GM18868 (cell line): ENCODE measurements at regions not wholly inside any gene's neighbourhood (a gene's known extent, or its start where the extent isn't known, plus 50 kb on each side); places are given as distances from the start of the nearest gene placed in this dataset.
"Not testable (repeated sequence)": the region's sequence is repeated elsewhere in the genome, so short reads cannot be mapped to it uniquely, and the experiment has no call there.

Experiments used
- ATAC-seq: cut with Tn5 transposase; IDR thresholded peaks from one replicate; pipeline ENCODE4 v1.9.1; 2021; ENCODE audit warnings: mild to moderate bottlenecking, moderate library complexity; ENCODE audit not compliant: unreplicated experiment

DNA sequence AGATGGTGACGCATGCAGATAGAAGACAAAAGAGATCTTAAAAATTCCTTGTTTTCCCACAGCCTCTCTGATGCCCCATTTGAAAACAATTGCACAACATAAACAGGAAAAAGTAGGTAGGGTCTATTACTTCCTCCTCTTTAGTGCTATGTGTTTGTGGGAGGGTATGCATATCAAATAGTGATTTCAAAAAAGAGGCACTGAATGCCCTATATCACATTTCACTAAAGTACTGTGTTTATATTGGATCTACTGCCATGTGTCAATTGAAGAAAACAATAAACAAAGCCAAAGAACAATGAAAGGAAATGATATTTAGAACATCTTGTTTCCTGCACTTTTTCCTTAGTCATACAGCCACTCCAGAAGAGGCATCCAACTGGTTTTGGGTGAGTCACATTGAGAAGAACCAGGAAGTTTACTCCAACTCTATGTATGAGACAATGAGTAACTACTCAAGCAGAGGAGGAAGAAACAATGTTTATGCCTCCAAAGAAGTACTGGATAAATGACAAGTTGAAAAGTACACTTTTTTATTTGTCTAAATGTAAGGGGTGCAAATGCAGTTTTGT is 583.6 kb downstream of the FBXO15 start:
- no peak for ATAC-seq

DNA sequence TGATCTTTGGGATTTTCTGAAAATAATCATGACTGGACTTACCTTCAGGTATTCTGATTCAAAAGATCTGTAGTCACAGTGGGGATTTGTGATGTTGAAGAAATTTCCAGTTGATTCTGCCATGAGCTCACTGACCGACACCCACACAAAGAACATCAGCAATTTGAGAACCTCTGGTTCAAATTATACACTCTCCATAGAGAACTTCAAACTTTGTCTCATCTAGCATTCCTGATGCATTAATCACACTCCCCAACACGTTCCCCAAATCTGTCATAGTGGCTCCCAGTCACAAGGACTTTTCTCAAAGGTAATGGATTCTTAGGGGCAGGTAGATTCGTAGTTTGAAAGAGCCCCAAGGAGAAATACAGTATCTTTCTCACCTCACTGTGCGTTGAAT is 584.3 kb downstream of the FBXO15 start:
- no peak for ATAC-seq

DNA sequence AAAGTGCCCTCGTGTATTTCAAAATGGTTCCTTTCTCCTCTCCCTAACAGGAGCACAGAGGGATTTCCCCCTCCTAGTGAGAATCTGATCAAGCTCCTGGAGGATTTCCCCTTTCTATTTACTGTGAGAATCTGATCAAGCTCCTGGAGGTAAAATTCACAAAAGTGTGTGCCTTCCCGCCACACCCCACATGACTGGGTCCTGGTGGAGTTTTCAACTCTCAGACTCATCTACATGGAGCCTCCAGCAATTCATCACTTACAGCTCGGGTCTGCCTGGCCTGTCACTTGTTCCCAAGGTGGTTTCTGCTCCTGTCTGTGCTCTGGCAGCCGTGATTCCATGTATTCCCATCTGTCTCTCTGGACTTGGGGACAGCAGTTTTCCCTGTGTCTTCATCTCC is 590.7 kb downstream of the FBXO15 start:
- ATAC-seq: no peak

DNA sequence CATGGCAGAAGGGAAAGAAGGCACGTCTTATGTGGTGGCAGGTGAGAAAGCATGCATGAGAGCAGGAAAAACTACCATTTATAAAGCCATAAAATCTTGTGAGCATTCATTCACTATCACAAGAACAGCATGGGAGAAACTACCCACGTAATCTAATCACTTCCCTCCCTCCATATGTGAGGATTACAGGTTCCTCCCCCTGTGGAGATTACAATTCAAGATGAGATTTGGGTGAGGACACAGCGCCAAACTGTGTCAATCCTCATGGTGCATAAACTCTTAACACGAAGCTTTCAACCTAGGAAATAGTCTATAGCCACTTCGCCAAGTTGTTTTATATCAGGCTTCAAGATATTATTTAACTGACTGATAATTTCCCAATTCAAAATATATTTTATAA is 595.5 kb downstream of the FBXO15 start:
- ATAC-seq: no peak

DNA sequence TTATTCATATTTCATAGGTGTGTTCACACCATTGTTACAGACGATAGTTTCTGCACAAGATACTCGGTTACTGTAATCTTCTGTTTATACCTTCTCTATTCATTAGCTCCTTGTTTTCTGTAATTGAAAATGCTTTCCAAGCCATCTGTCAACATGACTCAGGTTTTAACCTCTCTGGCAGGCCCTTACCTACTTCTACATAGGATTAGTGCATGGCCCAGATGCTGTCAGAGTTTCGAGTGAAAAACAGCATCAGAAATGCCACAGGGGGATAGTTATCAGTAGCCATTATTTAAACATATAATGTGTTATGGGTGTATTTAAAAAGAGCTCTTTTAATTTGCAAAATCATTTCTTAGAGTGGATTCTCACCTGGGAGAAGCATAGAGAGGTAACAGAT is 596.4 kb downstream of the FBXO15 start:
- ATAC-seq: no peak

DNA sequence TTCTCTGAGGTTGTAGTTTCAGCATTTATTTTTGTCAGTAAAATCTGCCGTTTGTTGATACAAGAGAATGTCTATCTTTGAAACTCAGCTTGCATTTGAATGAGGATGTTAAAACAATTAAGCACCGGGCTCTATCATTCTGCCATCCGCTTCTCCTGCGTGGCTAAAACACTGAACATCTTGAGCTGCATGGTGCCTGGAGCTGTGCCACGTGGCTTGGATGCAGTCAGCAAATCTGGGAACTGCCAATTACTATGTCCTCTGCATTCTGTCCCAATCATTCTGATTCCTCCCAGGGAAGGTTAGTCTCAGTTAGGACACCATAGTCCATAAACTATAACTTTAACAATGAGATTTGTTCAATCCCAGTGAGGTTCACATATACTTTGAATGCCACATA is 598.4 kb downstream of the FBXO15 start:
- ATAC-seq: no peak

DNA sequence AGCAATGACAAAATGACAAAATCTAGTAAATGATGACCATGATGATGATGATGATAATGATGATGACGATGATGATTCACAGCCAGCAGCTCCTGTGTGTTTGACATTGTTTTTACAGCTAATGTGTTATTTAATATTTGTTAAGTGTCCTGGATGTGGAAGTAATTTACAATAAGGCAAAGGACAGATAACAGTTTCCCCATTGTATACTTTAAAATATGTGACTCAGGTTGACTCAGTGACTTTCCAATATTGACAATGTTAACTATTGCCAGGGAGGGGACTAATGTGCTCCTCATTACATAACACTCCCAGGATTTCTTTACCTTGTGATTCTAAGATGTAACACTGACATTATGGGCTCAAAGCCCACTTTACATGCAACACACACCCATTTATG is 602.2 kb downstream of the FBXO15 start:
- no peak for ATAC-seq

DNA sequence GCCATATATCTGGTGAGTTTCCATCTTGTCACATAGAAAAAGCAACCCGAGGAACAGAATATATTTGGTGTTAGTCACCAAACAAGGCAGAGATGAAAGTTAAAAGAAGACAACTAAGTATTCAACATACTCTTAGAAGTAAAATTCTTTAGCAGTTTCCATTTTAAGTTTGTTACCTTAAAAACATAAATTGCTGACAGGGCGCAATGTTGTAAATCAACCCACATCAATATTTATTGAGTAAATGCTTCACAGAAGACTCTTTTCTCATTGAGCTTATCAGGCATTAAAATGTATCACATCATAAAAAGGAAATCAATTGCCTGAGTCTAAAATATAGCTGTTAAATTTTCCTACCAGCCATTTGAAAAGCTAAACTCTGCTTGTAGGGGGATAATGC is 603.0 kb downstream of the FBXO15 start:
- ATAC-seq: no peak

DNA sequence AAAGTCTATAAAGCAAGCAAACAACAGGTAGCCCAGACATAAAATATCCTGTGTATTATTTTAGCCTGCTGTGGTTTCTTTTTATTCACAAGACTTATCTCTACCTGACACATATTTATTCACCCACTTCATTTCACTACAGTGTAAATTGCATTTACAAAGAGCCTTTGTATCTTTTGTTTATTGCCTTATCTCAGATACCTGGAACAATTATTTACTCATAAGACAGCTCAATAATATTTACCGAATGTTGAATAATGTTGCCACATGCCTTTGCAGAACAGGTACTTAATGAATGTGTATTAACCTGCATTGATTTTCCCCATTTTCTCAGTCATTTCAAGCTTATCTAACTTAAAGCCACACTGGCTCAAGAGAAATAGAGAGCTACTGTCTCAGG is 603.6 kb downstream of the FBXO15 start:
- no peak for ATAC-seq

DNA sequence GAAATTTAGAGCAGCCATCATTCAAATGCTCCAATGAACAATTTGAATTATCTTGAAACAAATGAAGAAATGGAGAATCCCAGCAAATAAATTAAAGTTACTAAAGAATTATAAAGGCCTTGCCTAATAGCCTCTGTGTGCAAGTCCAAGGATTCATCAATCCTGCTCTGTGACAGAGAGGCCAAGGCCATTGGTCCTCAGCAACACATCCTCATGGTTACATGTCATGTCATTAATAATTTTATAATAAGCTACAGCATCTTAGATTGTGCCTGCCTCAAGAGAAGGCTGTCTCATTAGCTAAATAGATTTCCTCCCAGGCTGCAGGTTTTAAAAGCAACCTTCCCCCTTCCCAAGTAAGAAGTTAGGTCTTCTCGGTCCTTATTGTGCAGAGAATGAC is 611.6 kb downstream of the FBXO15 start:
- ATAC-seq: no peak

DNA sequence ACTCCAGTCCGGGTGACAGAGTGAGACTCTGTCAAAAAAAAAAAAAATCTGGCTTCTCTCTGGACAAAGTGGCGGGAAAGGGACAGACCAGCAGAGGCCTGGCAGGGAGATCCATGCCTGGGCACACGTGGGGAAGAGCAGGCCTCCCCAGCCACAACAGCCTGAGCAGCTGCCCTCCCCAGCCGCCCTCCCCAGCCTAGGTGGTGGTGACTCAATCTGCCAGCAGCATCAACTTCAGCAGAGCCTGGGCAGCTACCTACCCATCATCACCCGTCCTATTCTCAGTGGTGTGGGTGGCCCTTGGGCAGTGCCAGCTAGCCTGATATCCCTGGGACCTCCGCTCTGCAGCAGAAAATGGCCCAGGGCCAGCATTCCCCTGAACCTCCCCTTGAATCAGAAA is 612.4 kb downstream of the FBXO15 start:
- no peak for ATAC-seq

DNA sequence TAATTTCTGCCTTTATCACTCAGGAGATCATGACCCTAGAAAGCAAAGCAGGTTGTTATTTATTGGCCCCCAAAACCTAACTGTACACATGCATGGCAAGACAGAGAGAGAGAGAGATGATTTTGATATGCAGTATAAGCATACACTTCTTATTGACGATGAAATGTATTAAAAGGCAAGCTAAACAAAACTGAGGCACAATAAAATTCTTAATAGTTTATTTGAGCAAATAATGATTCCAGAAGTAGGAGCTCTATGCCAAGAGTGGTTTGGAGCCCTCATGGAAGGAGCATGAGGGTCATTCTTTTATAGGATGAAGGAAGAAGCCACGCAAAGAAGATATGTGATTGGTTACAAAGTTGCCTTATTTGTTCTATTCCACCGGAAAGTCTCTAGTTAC is 616.0 kb downstream of the FBXO15 start:
- no peak for ATAC-seq

DNA sequence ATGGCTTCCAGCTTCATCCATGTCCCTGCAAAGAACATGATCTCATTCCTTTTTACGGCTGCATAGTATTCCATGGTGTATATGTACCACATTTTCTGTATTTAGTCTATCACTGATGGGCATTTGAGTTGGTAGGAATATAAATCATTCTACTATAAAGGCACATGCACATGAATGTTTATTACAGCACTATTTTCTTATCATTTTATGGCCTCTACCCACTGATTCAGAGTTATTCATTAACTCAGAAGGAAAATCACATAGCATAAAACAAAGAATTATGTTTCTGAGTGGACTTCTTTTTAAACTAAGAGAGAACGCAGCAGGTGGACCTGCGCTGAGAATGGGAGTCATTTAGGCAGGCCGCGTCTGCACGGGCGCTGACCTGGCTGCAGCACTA is 619.6 kb downstream of the FBXO15 start:
- ATAC-seq: no peak

DNA sequence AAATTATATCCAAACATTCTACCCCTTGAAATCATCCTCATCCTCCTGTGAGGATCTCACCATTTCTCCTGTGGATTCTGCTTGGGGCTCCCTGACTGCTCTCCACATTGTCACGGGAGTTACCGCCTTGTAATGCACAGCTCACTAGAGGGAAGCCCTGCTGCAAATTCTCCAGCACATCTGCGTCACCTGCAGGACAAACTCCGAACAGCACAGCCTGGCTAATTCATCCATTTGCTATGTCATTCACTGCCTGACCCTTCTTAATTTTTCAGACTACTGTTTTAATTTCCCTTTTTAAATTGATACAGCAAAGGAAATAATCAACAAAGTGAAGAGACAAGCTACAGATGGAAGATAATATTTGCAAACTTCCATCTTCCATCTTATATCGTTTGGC is 627.4 kb downstream of the FBXO15 start:
- no peak for ATAC-seq

DNA sequence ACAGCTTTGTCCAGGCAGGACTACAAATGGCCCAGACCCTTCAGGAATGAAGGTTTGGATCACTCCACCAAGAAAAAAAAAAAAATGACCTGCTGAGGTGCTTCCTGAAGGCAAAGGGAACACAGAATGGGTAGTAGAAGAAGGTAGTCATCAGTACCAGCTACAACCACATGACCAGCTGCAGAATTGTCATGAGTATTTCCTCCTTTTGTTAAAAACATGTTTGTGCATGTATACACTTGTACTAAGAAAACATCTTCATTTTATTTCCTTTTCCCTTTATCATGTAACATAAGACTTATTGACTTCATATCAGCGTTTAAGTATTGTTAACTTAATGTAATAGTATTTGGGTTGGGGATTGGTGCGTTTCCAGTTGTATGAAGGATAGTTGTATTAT is 631.6 kb downstream of the FBXO15 start:
- not testable (repeated sequence) for ATAC-seq

DNA sequence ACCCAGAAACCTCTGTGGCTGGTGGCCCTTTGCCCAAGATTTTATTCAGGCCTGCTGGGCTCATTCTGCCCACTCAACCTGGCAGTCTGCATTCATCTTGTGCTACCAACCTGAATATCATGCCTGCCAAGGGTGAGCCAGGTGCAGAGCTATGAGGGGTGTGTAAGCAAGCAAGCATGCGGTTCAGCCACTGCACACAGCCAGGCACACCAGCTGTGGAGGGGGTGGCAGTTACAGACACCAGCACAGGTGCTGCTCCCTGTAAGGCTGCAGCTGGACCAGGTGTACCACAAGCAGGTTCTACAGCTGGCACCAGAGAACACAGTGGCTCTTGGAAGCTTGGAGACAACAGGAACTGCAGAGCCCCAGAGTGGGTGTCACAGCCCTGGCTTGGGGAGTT is 633.2 kb downstream of the FBXO15 start:
- ATAC-seq: no peak

DNA sequence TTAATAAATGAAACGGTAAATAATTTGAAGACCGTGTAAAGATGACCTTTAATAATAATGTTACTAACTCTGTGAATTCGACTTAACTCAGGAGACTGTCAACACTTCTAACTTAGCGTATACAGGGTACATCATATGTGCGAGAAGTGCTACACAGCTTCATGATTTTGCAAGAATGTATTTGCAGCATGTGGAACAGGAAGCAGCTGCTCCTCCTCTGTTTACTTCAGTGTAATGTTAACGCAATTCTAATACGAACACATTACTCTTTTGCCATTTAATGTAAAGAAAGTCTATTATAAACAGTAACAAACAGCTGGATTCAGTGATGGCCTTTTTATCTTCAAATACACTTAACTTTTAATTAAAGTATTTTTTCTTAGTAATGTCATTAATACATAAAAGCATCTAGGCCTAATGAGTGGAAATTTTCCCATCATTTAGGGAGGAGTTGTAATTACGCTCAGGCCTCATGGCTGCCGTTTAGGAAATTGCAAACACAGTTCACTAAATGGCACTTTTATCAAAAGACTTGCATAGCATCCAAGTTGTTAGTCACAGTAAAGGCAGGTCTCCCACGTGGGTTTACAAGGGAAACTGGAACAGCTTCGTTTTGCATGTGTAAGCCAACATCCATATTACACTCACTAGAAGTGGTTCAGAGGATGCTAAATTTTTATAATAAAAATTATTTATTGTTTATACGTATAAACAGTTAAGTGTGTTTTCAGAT is 635.7 kb downstream of the FBXO15 start:
- ATAC-seq: no peak

DNA sequence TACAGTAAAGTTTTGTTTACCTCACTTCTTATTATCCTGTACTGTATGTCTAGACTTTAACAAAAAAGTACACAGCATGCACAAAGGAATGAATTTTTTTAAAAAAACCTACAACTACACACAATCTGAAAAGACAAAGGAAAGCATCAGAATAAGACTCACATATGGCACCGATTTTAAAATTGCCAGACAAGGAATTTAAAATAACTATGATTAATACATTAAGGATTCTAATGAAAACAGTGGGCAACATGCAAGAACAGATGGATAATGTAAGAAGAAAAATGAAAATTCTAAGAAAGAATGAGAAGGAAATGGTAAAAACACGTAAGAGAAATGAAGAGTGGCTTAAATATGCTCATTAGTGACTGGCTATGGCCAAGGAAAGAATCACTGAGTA is 638.2 kb downstream of the FBXO15 start:
- ATAC-seq: no peak

DNA sequence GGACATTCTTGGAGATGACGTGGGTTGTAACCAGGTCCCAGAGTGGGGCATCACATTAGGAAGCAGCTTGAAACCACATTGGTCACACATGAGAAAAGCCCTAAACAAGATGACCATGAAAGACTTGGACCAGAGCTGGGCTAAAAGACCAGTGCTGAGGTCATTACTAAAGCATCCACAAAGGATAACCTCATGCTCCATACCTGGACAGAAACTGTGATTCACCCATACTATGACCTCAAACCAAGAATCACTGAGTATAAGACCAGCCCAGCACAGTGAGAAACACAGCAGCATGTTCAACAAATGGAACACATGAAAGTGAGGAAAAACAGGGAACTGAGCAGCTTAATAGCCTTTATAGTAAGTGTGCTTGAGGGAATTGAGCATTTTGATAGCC is 635.5 kb upstream of the NETO1 start:
- ATAC-seq: no peak

DNA sequence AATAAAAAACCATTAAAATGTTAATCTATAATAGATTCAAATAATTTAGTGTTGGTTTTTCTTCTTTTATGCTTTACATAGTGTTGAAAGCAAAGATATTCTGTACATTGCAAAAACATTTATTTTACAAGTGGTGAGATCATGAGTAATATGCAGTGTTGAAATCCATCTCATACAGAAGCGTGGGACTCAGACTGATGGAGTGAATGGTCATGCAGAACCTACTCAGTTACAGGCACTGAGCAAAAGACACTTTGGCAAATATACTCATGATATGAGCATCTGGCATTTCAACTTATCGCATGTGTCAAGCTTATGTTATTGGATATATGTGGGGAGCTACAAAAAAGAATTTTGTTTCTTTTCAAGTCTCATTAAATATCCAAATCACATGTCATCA is 620.2 kb upstream of the NETO1 start:
- ATAC-seq: no peak

DNA sequence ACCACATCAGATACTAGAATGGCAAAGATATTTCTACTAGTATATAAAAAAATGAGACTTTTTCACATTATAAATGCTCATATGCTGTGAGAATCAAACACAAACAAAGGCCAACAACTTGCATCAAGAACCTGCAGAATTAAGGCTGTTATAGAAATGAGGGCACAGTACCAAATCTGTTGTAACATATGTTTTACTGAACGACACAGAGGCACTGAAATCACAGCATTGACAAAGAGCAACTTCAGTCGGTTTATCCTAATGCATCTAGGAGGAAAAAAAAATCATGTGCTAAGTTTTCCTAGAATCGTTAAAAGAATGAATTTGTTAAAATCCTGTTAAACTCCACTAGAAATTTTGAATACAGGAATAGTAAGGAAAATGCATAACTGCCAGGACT is 617.4 kb upstream of the NETO1 start:
- ATAC-seq: no peak

DNA sequence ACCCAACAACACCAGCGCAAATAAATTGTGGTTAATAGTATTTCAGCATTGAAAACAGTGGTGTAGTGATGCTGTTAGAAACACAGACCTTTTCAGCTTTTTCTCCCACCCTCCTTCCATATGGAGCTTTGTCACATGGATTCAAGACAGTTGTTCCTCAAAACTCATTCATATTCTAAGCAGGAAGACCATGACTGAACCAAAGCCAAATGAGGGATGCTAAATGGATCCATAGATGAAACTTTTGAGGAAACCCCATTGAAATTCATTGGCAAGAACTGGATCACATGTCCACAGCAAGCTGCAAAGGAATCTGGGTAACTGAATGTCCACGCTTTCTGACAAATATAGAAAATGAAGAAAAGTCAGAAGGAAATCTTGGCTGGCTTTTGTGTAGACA is 615.1 kb upstream of the NETO1 start:
- no peak for ATAC-seq

DNA sequence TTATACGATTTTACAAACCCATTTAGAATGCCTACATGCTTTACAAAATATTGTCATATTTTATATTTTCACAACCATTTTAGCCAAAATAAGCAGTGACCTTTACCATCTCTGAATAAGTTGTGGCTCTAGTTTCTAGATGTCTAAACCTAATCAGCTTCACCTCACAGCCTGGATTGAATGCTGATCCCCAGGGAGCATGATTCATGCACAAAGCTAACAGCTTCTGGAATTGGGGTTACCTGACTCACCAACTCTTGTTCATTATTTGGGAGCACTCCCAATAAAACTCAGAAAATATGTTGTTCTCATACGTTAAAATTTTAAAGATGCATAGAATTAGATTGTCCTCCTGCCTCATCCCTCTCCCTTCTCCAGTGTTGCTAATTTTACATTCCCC is 611.7 kb upstream of the NETO1 start:
- no peak for ATAC-seq
